Immature natural killer cell (primary cell): ENCODE measurements at regions not wholly inside any gene's neighbourhood (a gene's known extent, or its start where the extent isn't known, plus 50 kb on each side); places are given as distances from the start of the nearest gene placed in this dataset.

ENCODE experiments used
- DNase-seq, 3 donors: peaks; one replicate each; pipeline ENCODE4 v3.0.0; 2022; ENCODE audit warnings: mixed read lengths in 1 of 3
- H3K27ac Mint-ChIP-seq, 6 donors: one replicate each; pipeline ENCODE4 v1.8.0; 2020; ENCODE audit warnings: mixed read lengths in 6 of 6, mild to moderate bottlenecking in 5 of 6, inconsistent platforms in 4 of 6, moderate library complexity in 3 of 6
- H3K27me3 Mint-ChIP-seq, 3 donors: one replicate each; pipeline ENCODE4 v1.8.0; 2020 to 2021; ENCODE audit warnings: low read depth in 3 of 3, mild to moderate bottlenecking in 3 of 3, mixed read lengths in 3 of 3, moderate library complexity in 3 of 3, inconsistent platforms in 1 of 3
- H3K36me3 Mint-ChIP-seq, 3 donors: one replicate each; pipeline ENCODE4 v1.8.0; 2020; ENCODE audit warnings: mixed read lengths in 3 of 3, inconsistent platforms in 2 of 3, mild to moderate bottlenecking in 2 of 3
- H3K4me1 Mint-ChIP-seq, 2 donors: one replicate each; pipeline ENCODE4 v1.8.0; 2020; ENCODE audit warnings: inconsistent platforms in 2 of 2, mild to moderate bottlenecking in 2 of 2, mixed read lengths in 2 of 2, moderate library complexity in 1 of 2
- H3K4me3 Mint-ChIP-seq, 5 donors: one replicate each; pipeline ENCODE4 v1.8.0; 2020; ENCODE audit warnings: mild to moderate bottlenecking in 5 of 5, mixed read lengths in 5 of 5, inconsistent platforms in 3 of 5, moderate library complexity in 3 of 5
- H3K9me3 Mint-ChIP-seq, 6 donors: one replicate each; pipeline ENCODE4 v1.8.0; 2020; ENCODE audit warnings: mild to moderate bottlenecking in 6 of 6, mixed read lengths in 6 of 6, inconsistent platforms in 4 of 6, moderate library complexity in 3 of 6

GRCh38 chr18:41732356-41732755 is 222.7 kb upstream of the PIK3C3 start:
- peaks cover 0 to 14% (median 2%) of the 10 kb centered on the region in 6 donors for H3K9me3 Mint-ChIP-seq
- no peaks in the 10 kb centered on the region for H3K4me1 Mint-ChIP-seq
- H3K4me3 Mint-ChIP-seq, result no peak overlapping the region
- DNase-seq, result no peak
- peaks cover 0 to 6% (median 0%) of the 10 kb centered on the region in 3 donors for H3K27me3 Mint-ChIP-seq
- no peaks in the 10 kb centered on the region for H3K36me3 Mint-ChIP-seq
- H3K27ac Mint-ChIP-seq, result no peak overlapping the region

GRCh38 chr18:41731884-41732283 is 223.2 kb upstream of the PIK3C3 start:
- no peak overlapping the region for H3K4me3 Mint-ChIP-seq
- peaks cover 0 to 14% (median 2%) of the 10 kb centered on the region in 6 donors for H3K9me3 Mint-ChIP-seq
- H3K27ac Mint-ChIP-seq, result no peak overlapping the region
- peaks cover 0 to 4% (median 0%) of the 10 kb centered on the region in 3 donors for H3K27me3 Mint-ChIP-seq
- DNase-seq, result no peak
- H3K36me3 Mint-ChIP-seq, result no peaks in the 10 kb centered on the region
- no peaks in the 10 kb centered on the region for H3K4me1 Mint-ChIP-seq

GRCh38 chr18:41724195-41724594 is 230.8 kb upstream of the PIK3C3 start:
- H3K27ac Mint-ChIP-seq, result no peak overlapping the region
- H3K27me3 Mint-ChIP-seq, result no peaks in the 10 kb centered on the region
- DNase-seq, result no peak
- no peaks in the 10 kb centered on the region for H3K4me1 Mint-ChIP-seq
- H3K9me3 Mint-ChIP-seq, result peaks cover 0 to 11% (median 4%) of the 10 kb centered on the region in 6 donors
- H3K4me3 Mint-ChIP-seq, result no peak overlapping the region
- H3K36me3 Mint-ChIP-seq, result no peaks in the 10 kb centered on the region

- H3K36me3 Mint-ChIP-seq, result no peaks in the 10 kb centered on the region
- H3K9me3 Mint-ChIP-seq, result peaks cover 0 to 13% (median 7%) of the 10 kb centered on the region in 6 donors
- no peak for DNase-seq
- no peak overlapping the region for H3K27ac Mint-ChIP-seq
- no peak overlapping the region for H3K4me3 Mint-ChIP-seq
- H3K27me3 Mint-ChIP-seq, result no peaks in the 10 kb centered on the region
- no peaks in the 10 kb centered on the region for H3K4me1 Mint-ChIP-seq
Observed at GRCh38 chr18:41721103-41721790, 233.8 kb upstream of the PIK3C3 start.

GRCh38 chr18:41720226-41720625 is 234.8 kb upstream of the PIK3C3 start:
- no peak for DNase-seq
- H3K36me3 Mint-ChIP-seq, result no peaks in the 10 kb centered on the region
- H3K4me1 Mint-ChIP-seq, result no peaks in the 10 kb centered on the region

GRCh38 chr18:41719808-41720207 is 235.2 kb upstream of the PIK3C3 start:
- H3K4me3 Mint-ChIP-seq, result no peak overlapping the region
- no peak overlapping the region for H3K27ac Mint-ChIP-seq
- peaks cover 0 to 18% (median 9%) of the 10 kb centered on the region in 6 donors for H3K9me3 Mint-ChIP-seq
- no peaks in the 10 kb centered on the region for H3K4me1 Mint-ChIP-seq
- DNase-seq, result no peak
- H3K36me3 Mint-ChIP-seq, result no peaks in the 10 kb centered on the region
- H3K27me3 Mint-ChIP-seq, result no peaks in the 10 kb centered on the region

More at GRCh38 chr18:41720226-41720625, 234.8 kb upstream of the PIK3C3 start:
- Mint-ChIP-seq H3K4me3 (no peak overlapping the region), H3K27me3 (no peaks in the 10 kb centered on the region), H3K9me3 (peaks cover 0 to 18% (median 9%) of the 10 kb centered on the region in 6 donors), H3K27ac (no peak overlapping the region)

GRCh38 chr18:41714872-41715271 is 240.2 kb upstream of the PIK3C3 start:
- Mint-ChIP-seq H3K36me3 (no peaks in the 10 kb centered on the region), H3K27ac (no peak overlapping the region), H3K9me3 (peaks cover 0 to 17% (median 10%) of the 10 kb centered on the region in 6 donors), H3K4me3 (no peak overlapping the region), H3K4me1 (no peaks in the 10 kb centered on the region), H3K27me3 (no peaks in the 10 kb centered on the region)
- no peak for DNase-seq

GRCh38 chr18:41713969-41714825 is 240.8 kb upstream of the PIK3C3 start:
- Mint-ChIP-seq H3K4me3 (no peak overlapping the region), H3K27ac (no peak overlapping the region), H3K27me3 (no peaks in the 10 kb centered on the region), H3K9me3 (peaks cover 0 to 22% (median 9%) of the 10 kb centered on the region in 6 donors), H3K36me3 (no peaks in the 10 kb centered on the region), H3K4me1 (no peaks in the 10 kb centered on the region)
- no peak for DNase-seq

- H3K36me3 Mint-ChIP-seq, result no peaks in the 10 kb centered on the region
- H3K4me1 Mint-ChIP-seq, result no peaks in the 10 kb centered on the region
- no peak overlapping the region for H3K4me3 Mint-ChIP-seq
- peaks cover 0 to 13% (median 7%) of the 10 kb centered on the region in 6 donors for H3K9me3 Mint-ChIP-seq
- H3K27me3 Mint-ChIP-seq, result peaks cover 0 to 3% (median 0%) of the 10 kb centered on the region in 3 donors
- H3K27ac Mint-ChIP-seq, result no peak overlapping the region
- DNase-seq, result no peak
Observed at GRCh38 chr18:41706301-41706700, 248.7 kb upstream of the PIK3C3 start.

GRCh38 chr18:41703744-41704530 is 251.1 kb upstream of the PIK3C3 start:
- Mint-ChIP-seq H3K36me3 (no peaks in the 10 kb centered on the region), H3K4me1 (no peaks in the 10 kb centered on the region), H3K27ac (no peak overlapping the region), H3K9me3 (peaks cover 0 to 20% (median 7%) of the 10 kb centered on the region in 6 donors), H3K27me3 (peaks cover 0 to 3% (median 0%) of the 10 kb centered on the region in 3 donors), H3K4me3 (no peak overlapping the region)
- DNase-seq, result no peak

GRCh38 chr18:41700416-41700815 is 254.6 kb upstream of the PIK3C3 start:
- Mint-ChIP-seq H3K27me3 (peaks cover 0 to 3% (median 0%) of the 10 kb centered on the region in 3 donors), H3K9me3 (peaks cover 0 to 24% (median 5%) of the 10 kb centered on the region in 6 donors), H3K4me1 (peaks cover 0 to 4% of the 10 kb centered on the region in 2 donors), H3K4me3 (no peak overlapping the region), H3K36me3 (no peaks in the 10 kb centered on the region), H3K27ac (no peak overlapping the region)
- no peak for DNase-seq

- Mint-ChIP-seq H3K27me3 (no peaks in the 10 kb centered on the region), H3K9me3 (peaks cover under 1 to 30% (median 8%) of the 10 kb centered on the region in 6 donors), H3K4me1 (peaks cover 0 to 6% of the 10 kb centered on the region in 2 donors), H3K4me3 (no peak overlapping the region), H3K36me3 (no peaks in the 10 kb centered on the region), H3K27ac (no peak overlapping the region)
- DNase-seq, result no peak
Observed at GRCh38 chr18:41695441-41695840, 259.6 kb upstream of the PIK3C3 start.

GRCh38 chr18:41693008-41693407 is 262.0 kb upstream of the PIK3C3 start:
- Mint-ChIP-seq H3K4me3 (no peak overlapping the region), H3K9me3 (peaks cover 2 to 36% (median 9%) of the 10 kb centered on the region in 6 donors), H3K27me3 (no peaks in the 10 kb centered on the region), H3K27ac (no peak overlapping the region), H3K4me1 (peaks cover 0 to 6% of the 10 kb centered on the region in 2 donors), H3K36me3 (no peaks in the 10 kb centered on the region)
- DNase-seq, result no peak
